ENCODE measurements at regions not wholly inside any gene's neighbourhood (a gene's known extent, or its start where the extent isn't known, plus 50 kb on each side); places are given as distances from the start of the nearest gene placed in this dataset.

- Mint-ChIP-seq H3K27me3 (peaks cover 0 to 4% (median 0%) of the 10 kb centered on the region in 3 donors), H3K27ac (no peak overlapping the region), H3K36me3 (no peaks in the 10 kb centered on the region), H3K4me1 (no peaks in the 10 kb centered on the region), H3K9me3 (peaks cover 0 to 3% (median 0%) of the 10 kb centered on the region in 7 donors), H3K4me3 (no peak overlapping the region)
- DNase-seq (no peak), ATAC-seq (ENCODE audit: low read depth in 2 of 2) (no peak)
These were observed 305.4 kb upstream of the IRX4 start for GRCh38 chr5:2188137-2188536.

GRCh38 chr5:2187687-2188086, 305.0 kb upstream of the IRX4 start:
- ATAC-seq (ENCODE audit: low read depth in 2 of 2): no peak
- H3K4me1 Mint-ChIP-seq: no peaks in the 10 kb centered on the region

GRCh38 chr5:2187156-2187555, 304.4 kb upstream of the IRX4 start:
- DNase-seq (no peak), ATAC-seq (ENCODE audit: low read depth in 2 of 2) (no peak)
- H3K4me1 Mint-ChIP-seq: no peaks in the 10 kb centered on the region
- no peak overlapping the region for H3K4me3 Mint-ChIP-seq
- no peak overlapping the region for H3K27ac Mint-ChIP-seq
- no peaks in the 10 kb centered on the region for H3K36me3 Mint-ChIP-seq
- H3K27me3 Mint-ChIP-seq: peaks cover 0 to 4% (median 0%) of the 10 kb centered on the region in 3 donors
- peaks cover 0 to 3% (median 0%) of the 10 kb centered on the region in 7 donors for H3K9me3 Mint-ChIP-seq

More at GRCh38 chr5:2187687-2188086, 305.0 kb upstream of the IRX4 start:
- peaks cover 0 to 3% (median 0%) of the 10 kb centered on the region in 7 donors for H3K9me3 Mint-ChIP-seq
- H3K27me3 Mint-ChIP-seq: peaks cover 0 to 4% (median 0%) of the 10 kb centered on the region in 3 donors
- no peak for DNase-seq
- H3K36me3 Mint-ChIP-seq: no peaks in the 10 kb centered on the region
- no peak overlapping the region for H3K4me3 Mint-ChIP-seq
- no peak overlapping the region for H3K27ac Mint-ChIP-seq

GRCh38 chr5:2186472-2187015, 303.8 kb upstream of the IRX4 start:
- ATAC-seq (ENCODE audit: low read depth in 2 of 2) (no peak), DNase-seq (no peak)
- H3K4me1 Mint-ChIP-seq: no peaks in the 10 kb centered on the region
- H3K36me3 Mint-ChIP-seq: no peaks in the 10 kb centered on the region
- peaks cover 0 to 3% (median 0%) of the 10 kb centered on the region in 7 donors for H3K9me3 Mint-ChIP-seq
- H3K4me3 Mint-ChIP-seq: no peak overlapping the region
- H3K27me3 Mint-ChIP-seq: peaks cover 0 to 4% (median 0%) of the 10 kb centered on the region in 3 donors
- H3K27ac Mint-ChIP-seq: no peak overlapping the region

GRCh38 chr5:2185646-2186471, 303.1 kb upstream of the IRX4 start:
- Mint-ChIP-seq H3K27me3 (peaks cover 0 to 4% (median 0%) of the 10 kb centered on the region in 3 donors), H3K4me3 (no peak overlapping the region), H3K4me1 (no peaks in the 10 kb centered on the region), H3K36me3 (no peaks in the 10 kb centered on the region), H3K27ac (no peak overlapping the region), H3K9me3 (peaks cover 0 to 3% (median 0%) of the 10 kb centered on the region in 7 donors)
- ATAC-seq (ENCODE audit: low read depth in 2 of 2): no peak
- no peak for DNase-seq

- Mint-ChIP-seq H3K36me3 (no peaks in the 10 kb centered on the region), H3K4me3 (no peak overlapping the region), H3K4me1 (no peaks in the 10 kb centered on the region), H3K27ac (no peak overlapping the region), H3K9me3 (peaks cover 0 to 3% (median 0%) of the 10 kb centered on the region in 7 donors), H3K27me3 (peaks cover 0 to 4% (median 0%) of the 10 kb centered on the region in 3 donors)
- DNase-seq: no peak
- no peak for ATAC-seq (ENCODE audit: low read depth in 2 of 2)
These were observed 302.1 kb upstream of the IRX4 start for GRCh38 chr5:2184563-2185540.

- peaks cover 0 to under 1% (median 0%) of the 10 kb centered on the region in 3 donors for H3K27me3 Mint-ChIP-seq
- ATAC-seq (ENCODE audit: low read depth in 2 of 2): no peak
These were observed 301.3 kb upstream of the IRX4 start for GRCh38 chr5:2184026-2184366.

GRCh38 chr5:2183154-2184025, 300.7 kb upstream of the IRX4 start:
- Mint-ChIP-seq H3K36me3 (no peaks in the 10 kb centered on the region), H3K27me3 (no peaks in the 10 kb centered on the region), H3K27ac (peak overlapping the region in 1 of 6 donors; percentile 48), H3K4me3 (no peak overlapping the region), H3K9me3 (peaks cover 0 to 3% (median 0%) of the 10 kb centered on the region in 7 donors), H3K4me1 (no peaks in the 10 kb centered on the region)
- ATAC-seq (ENCODE audit: low read depth in 2 of 2): no peak
- DNase-seq: no peak

More at GRCh38 chr5:2184026-2184366, 301.3 kb upstream of the IRX4 start:
- peaks cover 0 to 3% (median 0%) of the 10 kb centered on the region in 7 donors for H3K9me3 Mint-ChIP-seq
- no peaks in the 10 kb centered on the region for H3K36me3 Mint-ChIP-seq
- H3K4me1 Mint-ChIP-seq: no peaks in the 10 kb centered on the region
- no peak overlapping the region for H3K27ac Mint-ChIP-seq
- H3K4me3 Mint-ChIP-seq: no peak overlapping the region
- no peak for DNase-seq

- H3K27ac Mint-ChIP-seq: no peak overlapping the region
- peaks cover 0 to under 1% (median 0%) of the 10 kb centered on the region in 7 donors for H3K9me3 Mint-ChIP-seq
- DNase-seq (no peak), ATAC-seq (ENCODE audit: low read depth in 2 of 2) (no peak)
- H3K4me1 Mint-ChIP-seq: no peaks in the 10 kb centered on the region
- no peaks in the 10 kb centered on the region for H3K27me3 Mint-ChIP-seq
- H3K36me3 Mint-ChIP-seq: no peaks in the 10 kb centered on the region
- no peak overlapping the region for H3K4me3 Mint-ChIP-seq
These were observed 299.3 kb upstream of the IRX4 start for GRCh38 chr5:2182020-2182419.

- DNase-seq (no peak), ATAC-seq (ENCODE audit: low read depth in 2 of 2) (no peak)
- Mint-ChIP-seq H3K36me3 (no peaks in the 10 kb centered on the region), H3K27ac (no peak overlapping the region), H3K27me3 (no peaks in the 10 kb centered on the region), H3K9me3 (no peaks in the 10 kb centered on the region), H3K4me1 (no peaks in the 10 kb centered on the region), H3K4me3 (no peak overlapping the region)
These were observed 298.8 kb upstream of the IRX4 start for GRCh38 chr5:2181557-2181956.

- no peaks in the 10 kb centered on the region for H3K4me1 Mint-ChIP-seq
- ATAC-seq (ENCODE audit: low read depth in 2 of 2) (no peak), DNase-seq (no peak)
- no peak overlapping the region for H3K27ac Mint-ChIP-seq
- H3K4me3 Mint-ChIP-seq: no peak overlapping the region
- H3K36me3 Mint-ChIP-seq: no peaks in the 10 kb centered on the region
- no peaks in the 10 kb centered on the region for H3K27me3 Mint-ChIP-seq
- no peaks in the 10 kb centered on the region for H3K9me3 Mint-ChIP-seq
These were observed 298.4 kb upstream of the IRX4 start for GRCh38 chr5:2181149-2181548.

- ATAC-seq (ENCODE audit: low read depth in 2 of 2): no peak
- no peak for DNase-seq
- H3K4me3 Mint-ChIP-seq: no peak overlapping the region
- no peaks in the 10 kb centered on the region for H3K4me1 Mint-ChIP-seq
- H3K27me3 Mint-ChIP-seq: no peaks in the 10 kb centered on the region
- no peaks in the 10 kb centered on the region for H3K36me3 Mint-ChIP-seq
- H3K27ac Mint-ChIP-seq: no peak overlapping the region
- H3K9me3 Mint-ChIP-seq: no peaks in the 10 kb centered on the region
These were observed 297.7 kb upstream of the IRX4 start for GRCh38 chr5:2180456-2180855.

GRCh38 chr5:2179861-2180260, 297.1 kb upstream of the IRX4 start:
- Mint-ChIP-seq H3K9me3 (no peaks in the 10 kb centered on the region), H3K4me3 (no peak overlapping the region), H3K4me1 (no peaks in the 10 kb centered on the region), H3K36me3 (no peaks in the 10 kb centered on the region), H3K27me3 (no peaks in the 10 kb centered on the region), H3K27ac (no peak overlapping the region)
- DNase-seq (no peak), ATAC-seq (ENCODE audit: low read depth in 2 of 2) (no peak)
